K562 (cell line): ENCODE measurements at regions not wholly inside any gene's neighbourhood (a gene's known extent, or its start where the extent isn't known, plus 50 kb on each side); places are given as distances from the start of the nearest gene placed in this dataset.

ENCODE experiments used
- CHCHD3 ChIP-seq: fragments of 250-450 bp; sonication (Bioruptor Pico); IDR thresholded peaks from 2 replicates; pipeline ENCODE4 v2.1.2; 2022; ENCODE audit warnings: mild to moderate bottlenecking
- EP300 ChIP-seq: IDR thresholded peaks from 2 replicates; pipeline ENCODE4 v1.6.1; 2012; ENCODE audit warnings: low read length, improper control_type of control experiment
- EZH2 ChIP-seq: IDR thresholded peaks from 2 replicates; pipeline ENCODE4 v1.6.1; 2012; ENCODE audit warnings: low read depth, mild to moderate bottlenecking, inconsistent platforms, low read length, borderline replicate concordance
- FOXK1 ChIP-seq: sonication (generic); formaldehyde crosslinking; IDR thresholded peaks from 2 replicates; pipeline ENCODE4 v1.8.0; 2022; ENCODE audit warnings: missing genetic modification reagents, mild to moderate bottlenecking, borderline replicate concordance
- HOMEZ ChIP-seq: fragments of 250-450 bp; sonication (Bioruptor Pico); IDR thresholded peaks from 2 replicates; pipeline ENCODE4 v1.4.0; 2020; ENCODE audit warnings: mild to moderate bottlenecking, moderate library complexity
- TAF15 ChIP-seq: fragments of 200-400 bp; formaldehyde crosslinking; IDR thresholded peaks from 2 replicates; pipeline ENCODE4 v1.6.1; 2017; ENCODE audit warnings: mild to moderate bottlenecking, low read depth, low read length, moderate library complexity
- TARDBP ChIP-seq: fragments of 450-650 bp; IDR thresholded peaks from 2 replicates; pipeline ENCODE4 v1.6.1; 2016
- ZNF239 ChIP-seq: fragments of 250-450 bp; sonication (Bioruptor Pico); IDR thresholded peaks from 2 replicates; pipeline ENCODE4 v1.4.0; 2020; ENCODE audit warnings: mild to moderate bottlenecking
- ZNF76 ChIP-seq: fragments of 250-450 bp; sonication (Bioruptor Pico); IDR thresholded peaks from 2 replicates; pipeline ENCODE4 v1.4.0; 2020; ENCODE audit warnings: mild to moderate bottlenecking, moderate library complexity, borderline replicate concordance

GRCh38 chr2:150588506-150588870 lies 101.0 kb upstream of the RND3 start:
- TF ChIP-seq ZNF239 (CRISPR knock-in tag) (no peak), ZNF76 (no peak), TAF15 (no peak), TARDBP (no peak), EZH2 (no peak), FOXK1 (CRISPR knock-in tag) (no peak), CHCHD3 (CRISPR knock-in tag) (no peak), HOMEZ (CRISPR knock-in tag) (no peak), EP300 (no peak)
